GM18951 (cell line): ENCODE measurements at regions not wholly inside any gene's neighbourhood (a gene's known extent, or its start where the extent isn't known, plus 50 kb on each side); places are given as distances from the start of the nearest gene placed in this dataset.

Experiments used
- POLR2A ChIP-seq: IDR thresholded peaks from 4 replicates; pipeline ENCODE4 v1.6.1; 2011; ENCODE audit warnings: mild to moderate bottlenecking; ENCODE audit not compliant: insufficient read length, insufficient read depth; ENCODE audit errors: extremely low read depth
- in situ Hi-C: fragments of 300-500 bp; cut with MboI; formaldehyde crosslinking; loops from one replicate; pipeline ENCODE4 v1.12.0; 2022; ENCODE audit warnings: low sequenced_read_pairs, mixed read lengths, inconsistent platforms; ENCODE audit not compliant: unreplicated experiment

GRCh38 chr4:62293551-62293950 lies 1093.4 kb downstream of the ADGRL3 start:
- in situ Hi-C loops = no loop called here

DNA sequence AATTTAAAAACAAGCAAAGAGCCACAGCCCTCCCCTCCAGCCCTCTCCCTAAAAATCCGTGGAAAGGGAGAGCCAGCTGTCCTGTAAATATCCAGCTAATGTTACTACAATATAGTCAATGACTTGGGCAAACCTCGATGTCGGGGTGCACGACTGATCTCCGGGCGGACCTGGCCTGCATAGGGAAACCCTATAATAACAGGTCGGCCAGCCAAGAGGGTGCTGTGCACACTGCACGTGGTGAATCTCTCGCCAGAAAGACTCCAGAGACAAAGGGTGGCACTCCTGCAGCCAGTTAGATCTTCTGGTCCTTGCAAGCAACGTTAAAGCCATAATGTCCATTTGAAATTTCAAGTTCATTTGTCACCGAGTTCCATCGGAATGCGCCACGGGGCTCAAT lies 1092.8 kb downstream of the ADGRL3 start:
- no peak for TF ChIP-seq POLR2A
- in situ Hi-C loops = no loop called here

More at GRCh38 chr4:62293551-62293950, 1093.4 kb downstream of the ADGRL3 start:
- no peak for TF ChIP-seq POLR2A

DNA sequence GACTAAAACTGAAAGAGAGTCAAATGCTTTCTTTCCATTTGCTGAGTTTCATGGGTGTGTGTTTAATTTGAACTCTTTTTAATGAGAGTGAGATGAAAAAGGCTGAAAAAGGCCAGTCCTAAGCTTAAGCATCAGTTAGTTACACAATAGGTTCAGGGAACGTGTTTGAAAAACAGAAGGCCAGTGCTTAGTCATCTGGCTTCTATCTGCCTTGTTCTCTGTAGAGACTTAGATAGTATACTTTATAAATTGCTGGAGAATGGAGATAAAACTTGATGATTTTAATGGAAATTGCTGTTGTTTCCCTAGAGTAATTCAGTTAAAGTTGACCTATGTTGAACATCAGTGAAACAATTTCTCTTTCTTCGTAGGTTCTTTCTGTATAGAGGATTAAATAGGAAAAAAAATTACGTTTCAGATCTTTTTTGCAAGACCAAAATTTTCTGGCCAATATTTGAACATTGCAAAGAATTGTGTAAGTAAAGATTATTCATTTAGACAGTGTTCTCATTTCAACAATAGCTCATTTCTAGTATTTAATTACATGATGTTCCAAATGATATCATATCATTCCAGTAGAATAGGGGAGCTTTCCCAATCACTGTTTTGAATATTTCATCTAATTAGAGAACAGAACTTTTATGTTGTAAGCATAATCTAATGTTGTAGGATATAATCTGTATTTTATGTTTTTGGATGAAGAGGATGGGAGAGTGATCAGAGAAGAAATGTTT lies 1088.8 kb downstream of the ADGRL3 start:
- in situ Hi-C loops = no loop called here
- no peak for TF ChIP-seq POLR2A

DNA sequence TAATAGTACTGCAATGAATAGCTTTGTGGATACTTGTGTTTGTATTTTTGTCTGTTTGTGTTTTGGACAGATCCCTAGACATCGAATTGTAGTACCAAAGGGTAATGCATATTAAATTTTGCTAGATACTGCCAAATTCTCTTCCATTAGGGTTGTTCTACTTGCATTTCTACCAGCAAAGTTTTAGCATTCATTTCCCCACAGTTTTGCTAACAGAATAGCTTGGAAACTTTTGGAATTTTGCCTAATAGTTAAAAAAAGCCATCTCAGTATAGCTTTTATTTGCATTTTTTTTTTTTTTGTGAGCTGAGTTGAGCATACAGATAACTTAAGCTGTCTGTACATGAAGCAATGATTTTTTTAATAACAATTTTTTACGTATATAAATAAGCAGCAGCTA lies 1084.9 kb downstream of the ADGRL3 start:
- no peak for TF ChIP-seq POLR2A
- in situ Hi-C loops = no loop called here

- no peak for TF ChIP-seq POLR2A
- in situ Hi-C loops = no loop called here
These were observed 1079.6 kb downstream of the ADGRL3 start for GRCh38 chr4:62279689-62280088.

DNA sequence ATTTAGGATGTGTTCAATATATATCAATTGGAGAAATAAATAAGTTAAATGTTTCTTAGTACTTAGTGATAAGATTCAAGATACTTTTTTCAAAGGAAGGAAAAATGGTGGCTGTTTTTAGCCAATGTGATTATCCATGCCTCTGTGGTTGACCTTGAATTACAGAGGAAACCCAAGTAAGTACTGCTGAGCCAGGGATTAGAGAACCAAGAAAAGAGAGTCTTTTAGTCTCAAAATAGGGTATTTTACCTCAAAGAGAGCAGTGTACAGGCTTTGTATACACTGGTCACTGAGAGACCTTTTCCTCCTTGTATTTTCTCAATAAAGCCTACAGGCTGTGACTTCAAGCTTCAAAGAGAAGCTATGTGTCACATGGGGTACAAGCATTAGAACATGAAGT lies 1075.3 kb downstream of the ADGRL3 start:
- in situ Hi-C loops = no loop called here
- TF ChIP-seq POLR2A = no peak

- TF ChIP-seq POLR2A = no peak
- in situ Hi-C loops = no loop called here
These were observed 1074.7 kb downstream of the ADGRL3 start for GRCh38 chr4:62274782-62275181.

DNA sequence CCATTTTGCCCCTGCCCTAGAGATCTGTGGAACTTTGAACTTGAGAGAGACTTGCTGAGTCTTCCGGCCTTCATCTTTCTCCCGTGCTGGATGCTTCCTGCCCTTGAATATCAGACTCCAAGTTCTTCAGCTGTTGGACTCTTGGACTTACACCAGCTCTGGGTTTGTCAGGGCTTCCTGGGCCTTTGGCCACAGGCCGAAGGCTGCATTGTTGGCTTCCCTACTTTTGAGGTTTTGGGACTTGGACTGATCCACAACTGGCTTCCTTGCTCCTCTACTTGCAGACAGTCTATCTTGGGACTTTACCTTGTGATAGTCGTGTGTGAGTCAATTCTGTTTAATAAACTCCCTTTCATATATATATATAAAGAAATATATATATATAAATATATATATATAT lies 1071.0 kb downstream of the ADGRL3 start:
- in situ Hi-C loops = no loop called here
- no peak for TF ChIP-seq POLR2A

DNA sequence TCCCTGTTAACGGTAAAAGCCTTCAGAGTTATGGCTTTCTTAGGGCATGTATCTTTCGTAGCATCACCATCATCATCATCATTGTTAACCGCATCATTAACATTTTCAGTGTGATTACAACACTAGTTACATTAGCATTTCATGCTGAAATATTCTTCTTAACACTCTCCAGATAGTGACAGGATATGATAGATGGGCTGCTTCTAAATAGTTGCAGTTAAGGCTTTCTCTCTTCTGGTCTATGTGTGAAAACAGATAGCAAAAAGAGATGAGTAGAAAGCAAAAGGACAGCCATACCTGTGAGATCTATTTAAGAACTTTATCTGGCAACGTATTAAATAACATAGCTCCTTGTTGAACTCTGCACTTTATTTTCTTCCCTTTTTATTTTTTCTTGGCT lies 1069.8 kb downstream of the ADGRL3 start:
- in situ Hi-C loops = no loop called here
- no peak for TF ChIP-seq POLR2A

- in situ Hi-C loops = no loop called here
- TF ChIP-seq POLR2A = no peak
These were observed 1063.3 kb downstream of the ADGRL3 start for GRCh38 chr4:62263454-62263853.

DNA sequence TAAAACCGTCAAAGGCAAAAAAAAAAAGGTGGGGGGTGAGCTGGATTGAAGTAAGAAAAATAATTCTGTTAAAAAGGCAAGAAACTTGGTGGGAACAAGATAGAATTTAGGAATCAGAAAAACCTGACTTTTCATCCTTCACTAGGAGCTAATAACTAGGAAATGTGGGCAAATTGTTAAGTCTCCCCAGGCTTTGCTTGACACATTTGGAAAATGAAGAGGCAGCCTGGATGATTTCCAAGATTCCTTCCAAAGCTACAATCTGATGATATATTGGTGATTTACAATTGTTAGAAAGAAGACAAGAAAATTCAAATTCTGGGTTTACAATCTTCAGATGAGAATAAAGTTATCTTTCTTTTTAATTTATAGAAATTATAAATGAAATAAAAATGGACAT lies 1062.5 kb downstream of the ADGRL3 start:
- no peak for TF ChIP-seq POLR2A
- in situ Hi-C loops = no loop called here

DNA sequence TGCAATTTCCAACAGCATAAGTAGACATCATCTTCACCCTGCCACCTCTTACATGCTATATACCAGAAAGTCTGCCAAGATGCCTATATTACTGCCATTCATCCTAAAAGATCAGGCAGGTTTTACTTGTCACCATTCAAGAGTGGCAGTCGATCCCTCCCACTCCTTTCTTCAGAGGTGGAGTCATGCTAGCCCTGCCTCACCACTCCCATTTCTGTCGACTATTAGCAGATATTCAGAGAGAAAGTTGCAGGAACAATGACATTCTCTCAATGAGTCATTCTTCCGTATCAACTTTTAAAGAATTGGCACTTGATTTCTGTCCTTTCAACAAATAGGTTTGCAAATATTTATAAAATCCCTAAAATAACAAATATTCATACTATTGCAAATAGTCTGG lies 1060.1 kb downstream of the ADGRL3 start:
- TF ChIP-seq POLR2A = no peak
- in situ Hi-C loops = no loop called here

GRCh38 chr4:62256479-62256878 lies 1056.4 kb downstream of the ADGRL3 start:
- in situ Hi-C loops = no loop called here
- no peak for TF ChIP-seq POLR2A

- in situ Hi-C loops = no loop called here
- no peak for TF ChIP-seq POLR2A
These were observed 1052.6 kb downstream of the ADGRL3 start for GRCh38 chr4:62252728-62253127.

- no peak for TF ChIP-seq POLR2A
- in situ Hi-C loops = no loop called here
These were observed 1050.0 kb downstream of the ADGRL3 start for GRCh38 chr4:62250100-62250499.
